ENCODE measurements at regions not wholly inside any gene's neighbourhood (a gene's known extent, or its start where the extent isn't known, plus 50 kb on each side); places are given as distances from the start of the nearest gene placed in this dataset.

- no peak for DNase-seq
Measured at GRCh38 chr22:42330170-42330569, 59.7 kb upstream of the TCF20 start.

GRCh38 chr22:42329504-42329903 is 59.1 kb upstream of the TCF20 start:
- DNase-seq, result no peak

- DNase-seq, result no peak
Measured at GRCh38 chr22:42328784-42329145, 58.3 kb upstream of the TCF20 start.

GRCh38 chr22:42328130-42328783 is 57.8 kb upstream of the TCF20 start:
- DNase-seq, result no peak

GRCh38 chr22:42327462-42328129 is 57.1 kb upstream of the TCF20 start:
- no peak for DNase-seq

- peak; percentile 34 for DNase-seq
Measured at GRCh38 chr22:42326801-42327200, 56.3 kb upstream of the TCF20 start.

- no peak for DNase-seq
Measured at GRCh38 chr22:42326301-42326700, 55.8 kb upstream of the TCF20 start.

- DNase-seq, result no peak
Measured at GRCh38 chr22:42324990-42325710, 54.7 kb upstream of the TCF20 start.

GRCh38 chr22:42324566-42324965 is 54.1 kb upstream of the TCF20 start:
- DNase-seq, result no peak

- DNase-seq, result no peak
Measured at GRCh38 chr22:42323971-42324370, 53.5 kb upstream of the TCF20 start.

GRCh38 chr22:42322562-42322926 is 52.1 kb upstream of the TCF20 start:
- no peak for DNase-seq

- DNase-seq, result no peak
Measured at GRCh38 chr22:42321908-42322561, 51.6 kb upstream of the TCF20 start.

- DNase-seq, result no peak
Measured at GRCh38 chr22:42320443-42321416, 50.3 kb upstream of the TCF20 start.
